Ishikawa (cell line): ENCODE measurements at regions not wholly inside any gene's neighbourhood (a gene's known extent, or its start where the extent isn't known, plus 50 kb on each side); places are given as distances from the start of the nearest gene placed in this dataset.

Experiments
- CEBPB ChIP-seq: IDR thresholded peaks from 2 replicates; pipeline ENCODE4 v1.6.1; 2012
- CREB1 ChIP-seq: IDR thresholded peaks from 2 replicates; pipeline ENCODE4 v1.6.1; 2012; ENCODE audit warnings: low read depth
- EGR1 ChIP-seq: IDR thresholded peaks from 2 replicates; pipeline ENCODE4 v1.6.1; 2012
- EP300 ChIP-seq: IDR thresholded peaks from 2 replicates; pipeline ENCODE4 v1.6.1; 2012; ENCODE audit warnings: borderline replicate concordance
- MAX ChIP-seq: IDR thresholded peaks from 2 replicates; pipeline ENCODE4 v1.6.1; 2012
- RAD21 ChIP-seq: IDR thresholded peaks from 2 replicates; pipeline ENCODE4 v1.6.1; 2012; ENCODE audit warnings: low read depth
- TEAD4 ChIP-seq: IDR thresholded peaks from 2 replicates; pipeline ENCODE4 v1.6.1; 2012
- YY1 ChIP-seq: IDR thresholded peaks from 2 replicates; pipeline ENCODE4 v1.6.1; 2012; ENCODE audit warnings: low read depth

GRCh38 chr4:13989501-13989900 is 362.0 kb upstream of the BOD1L1 start:
- TF ChIP-seq YY1 (no peak), TEAD4 (no peak), EP300 (no peak), RAD21 (no peak), CEBPB (no peak), CREB1 (no peak), MAX (no peak), EGR1 (no peak)
